Gastroesophageal sphincter (tissue), 4 donors: ENCODE measurements at regions not wholly inside any gene's neighbourhood (a gene's known extent, or its start where the extent isn't known, plus 50 kb on each side); places are given as distances from the start of the nearest gene placed in this dataset.

ENCODE experiments used
- ATAC-seq: fragments of 150-250 bp; one replicate; pipeline ENCODE4 v1.9.1; 2016; ENCODE audit warnings: mild to moderate bottlenecking, moderate library complexity
- H3K27ac ChIP-seq, 4 donors: fragments of 200-600 bp; sonication (generic) in 3 of 4; 1 replicate in 3 of 4; 2 replicates in 1 of 4; pipeline ENCODE4 v1.5.1; 2016 to 2019
- H3K27me3 ChIP-seq: fragments of 200-600 bp; sonication (generic); one replicate; pipeline ENCODE4 v1.5.1; 2019
- H3K36me3 ChIP-seq, 2 donors: fragments of 200-600 bp; sonication (generic); one replicate each; pipeline ENCODE4 v1.5.1; 2019; ENCODE audit warnings: control low read depth in 1 of 2
- H3K4me1 ChIP-seq, 3 donors: fragments of 200-600 bp; sonication (generic); 1 replicate in 2 of 3; 2 replicates in 1 of 3; pipeline ENCODE4 v1.5.1; 2016 to 2019; ENCODE audit warnings: control low read depth in 2 of 3
- H3K4me3 ChIP-seq, 2 donors: fragments of 200-600 bp; sonication (generic); one replicate each; pipeline ENCODE4 v1.5.1; 2019; ENCODE audit warnings: mild to moderate bottlenecking in 1 of 2, moderate library complexity in 1 of 2
- H3K9me3 ChIP-seq, 3 donors: fragments of 200-600 bp; sonication (generic); one replicate each; pipeline ENCODE4 v1.5.1; 2017 to 2019; ENCODE audit warnings: control low read depth in 2 of 3
- CTCF ChIP-seq, 4 experiments: fragments of 200-600 bp in 2 of 4; fragments of 450-650 bp in 2 of 4; sonication (generic) in 1 of 4; IDR thresholded peaks; one replicate each; pipeline ENCODE4 v1.5.1; 2017 to 2019; ENCODE audit warnings: antibody characterized with exemption in 4 of 4, mild to moderate bottlenecking in 2 of 4, moderate library complexity in 2 of 4
- EP300 ChIP-seq: sonication (generic); formaldehyde crosslinking; IDR thresholded peaks from one replicate; pipeline ENCODE4 v1.6.1; 2017; ENCODE audit warnings: antibody characterized with exemption, mild to moderate bottlenecking
- POLR2A ChIP-seq, 2 donors: fragments of 450-650 bp; IDR thresholded peaks; one replicate each; pipeline ENCODE4 v1.6.1; 2017; ENCODE audit warnings: antibody characterized with exemption in 2 of 2, mild to moderate bottlenecking in 2 of 2, moderate library complexity in 1 of 2
- POLR2AphosphoS5 ChIP-seq: sonication (generic); formaldehyde crosslinking; IDR thresholded peaks from one replicate; pipeline ENCODE4 v1.6.1; 2017; ENCODE audit warnings: antibody characterized with exemption
- WGBS, 2 donors: methylation state at CpG; one replicate each; pipeline ENCODE4 v1.1.5; 2018; ENCODE audit warnings: low coverage in 1 of 2; 5-methylcytosine and 5-hydroxymethylcytosine counted together

GRCh38 chr4:124803026-124803425 lies 90.5 kb upstream of the ANKRD50 start:
- 35% methylated on average over 1 of the region's 1 CpG; no CpG with 5 or more reads in 1 of the 2 donors for WGBS, 2 donors
- Histone ChIP-seq H3K4me3 (no peak overlapping the region), H3K27me3 (no peaks in the 10 kb centered on the region), H3K27ac (no peak overlapping the region), H3K4me1 (no peaks in the 10 kb centered on the region), H3K9me3 (no peaks in the 10 kb centered on the region), H3K36me3 (no peaks in the 10 kb centered on the region)
- ATAC-seq = no peak
- TF ChIP-seq POLR2AphosphoS5 (no peak), POLR2A (IDR thresholded peaks at IDR 0.05) (no peak), EP300 (no peak), CTCF (IDR thresholded peaks at IDR 0.05) (no peak)

- H3K36me3 ChIP-seq = no peaks in the 10 kb centered on the region
- H3K27ac ChIP-seq = no peak overlapping the region
- H3K4me1 ChIP-seq = no peaks in the 10 kb centered on the region
- no peak for ATAC-seq
- WGBS, 2 donors = 58 to 74% methylated on average over 3 of the region's 3 CpGs
- no peaks in the 10 kb centered on the region for H3K27me3 ChIP-seq
- no peaks in the 10 kb centered on the region for H3K9me3 ChIP-seq
- TF ChIP-seq CTCF (IDR thresholded peaks at IDR 0.05) (no peak), EP300 (no peak), POLR2AphosphoS5 (no peak), POLR2A (IDR thresholded peaks at IDR 0.05) (no peak)
- no peak overlapping the region for H3K4me3 ChIP-seq
These were observed 84.7 kb upstream of the ANKRD50 start for GRCh38 chr4:124797223-124797622.

DNA sequence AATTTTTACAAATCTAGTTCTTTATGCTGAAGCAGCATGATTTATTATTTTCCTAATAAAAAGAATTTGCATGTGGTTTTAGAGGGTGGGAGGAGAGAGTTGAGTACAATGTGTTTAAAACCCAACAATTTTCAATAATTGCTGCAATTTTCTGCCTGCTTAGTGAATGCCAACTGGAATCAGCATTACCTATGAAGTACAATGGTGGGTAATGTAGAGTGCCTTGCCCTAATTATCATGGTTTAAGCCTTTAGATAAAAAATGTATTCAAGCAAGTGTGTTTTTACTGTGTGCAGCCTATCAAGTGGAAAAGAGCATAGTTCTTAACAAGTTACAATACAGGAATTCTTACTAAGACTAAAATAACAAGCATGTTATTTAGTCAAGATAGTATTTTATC lies 77.9 kb upstream of the ANKRD50 start:
- ATAC-seq = no peak
- no peaks in the 10 kb centered on the region for H3K9me3 ChIP-seq
- TF ChIP-seq CTCF (IDR thresholded peaks at IDR 0.05) (no peak), POLR2AphosphoS5 (no peak), EP300 (no peak), POLR2A (IDR thresholded peaks at IDR 0.05) (no peak)
- H3K4me1 ChIP-seq = no peaks in the 10 kb centered on the region
- no peak overlapping the region for H3K4me3 ChIP-seq
- H3K27me3 ChIP-seq = no peaks in the 10 kb centered on the region
- no peak overlapping the region for H3K27ac ChIP-seq
- H3K36me3 ChIP-seq = no peaks in the 10 kb centered on the region

GRCh38 chr4:124786634-124787033 lies 74.1 kb upstream of the ANKRD50 start:
- H3K27me3 ChIP-seq = no peaks in the 10 kb centered on the region
- ATAC-seq = no peak
- H3K9me3 ChIP-seq = no peaks in the 10 kb centered on the region
- no peaks in the 10 kb centered on the region for H3K36me3 ChIP-seq
- no peaks in the 10 kb centered on the region for H3K4me1 ChIP-seq
- TF ChIP-seq EP300 (no peak), CTCF (IDR thresholded peaks at IDR 0.05) (no peak), POLR2A (IDR thresholded peaks at IDR 0.05) (no peak), POLR2AphosphoS5 (no peak)
- H3K4me3 ChIP-seq = no peak overlapping the region
- 51 to 79% methylated on average over 2 of the region's 2 CpGs for WGBS, 2 donors
- no peak overlapping the region for H3K27ac ChIP-seq

GRCh38 chr4:124785645-124786044 lies 73.1 kb upstream of the ANKRD50 start:
- ATAC-seq = no peak
- no peaks in the 10 kb centered on the region for H3K9me3 ChIP-seq

More at GRCh38 chr4:124785645-124786044, 73.1 kb upstream of the ANKRD50 start:
- no peak overlapping the region for H3K4me3 ChIP-seq
- no peak overlapping the region for H3K27ac ChIP-seq
- no peaks in the 10 kb centered on the region for H3K4me1 ChIP-seq
- TF ChIP-seq EP300 (no peak), POLR2AphosphoS5 (no peak), POLR2A (IDR thresholded peaks at IDR 0.05) (no peak), CTCF (IDR thresholded peaks at IDR 0.05) (no peak)
- WGBS, 2 donors = 69 to 92% methylated on average over 1 of the region's 1 CpG
- no peaks in the 10 kb centered on the region for H3K36me3 ChIP-seq
- no peaks in the 10 kb centered on the region for H3K27me3 ChIP-seq
